NB4 (cell line): ENCODE measurements at regions not wholly inside any gene's neighbourhood (a gene's known extent, or its start where the extent isn't known, plus 50 kb on each side); places are given as distances from the start of the nearest gene placed in this dataset.

ENCODE experiments used
- MYC ChIP-seq: IDR thresholded peaks from 2 replicates; pipeline ENCODE4 v1.6.1; 2011; ENCODE audit warnings: low read depth, low read length
- POLR2A ChIP-seq: IDR thresholded peaks from 2 replicates; pipeline ENCODE4 v1.6.1; 2011; ENCODE audit warnings: mild to moderate bottlenecking; ENCODE audit not compliant: insufficient read length; ENCODE audit errors: extremely low read depth
- TF ChIP-seq, protein P1 (sequence below): IDR thresholded peaks from one replicate; pipeline ENCODE4 v1.5.1; 2012; ENCODE audit warnings: low read depth, low read length

DNA sequence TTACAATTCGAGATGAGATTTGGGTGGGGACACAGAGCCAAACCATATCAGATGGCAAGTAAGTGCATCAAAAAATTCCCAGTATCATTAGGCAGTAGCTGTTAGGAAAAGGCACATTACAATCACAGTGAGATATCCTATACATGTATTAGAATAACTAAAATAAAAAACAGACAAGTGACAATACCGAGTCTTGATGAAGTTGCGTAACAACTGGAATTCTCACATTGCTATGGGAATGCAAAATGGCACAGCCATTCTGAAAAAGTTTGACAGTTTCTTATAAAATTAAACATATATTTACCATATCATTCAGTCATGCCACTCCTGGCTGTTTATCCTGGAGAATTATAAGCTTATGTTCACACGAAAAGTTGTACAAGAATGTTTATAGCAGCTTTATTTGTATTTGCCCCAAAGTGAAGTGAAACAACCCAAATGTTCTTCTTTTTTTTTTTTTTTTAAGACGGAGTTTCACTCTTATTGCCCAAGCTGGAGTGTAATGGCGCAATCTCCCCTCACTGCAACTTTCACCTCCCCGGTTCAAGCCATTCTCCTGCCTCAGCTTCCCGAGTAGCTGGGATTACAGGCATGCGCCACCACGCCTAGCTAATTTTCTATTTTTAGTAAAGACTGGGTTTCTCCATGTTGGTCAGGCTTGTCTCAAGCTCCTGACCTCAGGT, 93.1 kb upstream of the TLE1 start:
- TF ChIP-seq, protein P1, sequence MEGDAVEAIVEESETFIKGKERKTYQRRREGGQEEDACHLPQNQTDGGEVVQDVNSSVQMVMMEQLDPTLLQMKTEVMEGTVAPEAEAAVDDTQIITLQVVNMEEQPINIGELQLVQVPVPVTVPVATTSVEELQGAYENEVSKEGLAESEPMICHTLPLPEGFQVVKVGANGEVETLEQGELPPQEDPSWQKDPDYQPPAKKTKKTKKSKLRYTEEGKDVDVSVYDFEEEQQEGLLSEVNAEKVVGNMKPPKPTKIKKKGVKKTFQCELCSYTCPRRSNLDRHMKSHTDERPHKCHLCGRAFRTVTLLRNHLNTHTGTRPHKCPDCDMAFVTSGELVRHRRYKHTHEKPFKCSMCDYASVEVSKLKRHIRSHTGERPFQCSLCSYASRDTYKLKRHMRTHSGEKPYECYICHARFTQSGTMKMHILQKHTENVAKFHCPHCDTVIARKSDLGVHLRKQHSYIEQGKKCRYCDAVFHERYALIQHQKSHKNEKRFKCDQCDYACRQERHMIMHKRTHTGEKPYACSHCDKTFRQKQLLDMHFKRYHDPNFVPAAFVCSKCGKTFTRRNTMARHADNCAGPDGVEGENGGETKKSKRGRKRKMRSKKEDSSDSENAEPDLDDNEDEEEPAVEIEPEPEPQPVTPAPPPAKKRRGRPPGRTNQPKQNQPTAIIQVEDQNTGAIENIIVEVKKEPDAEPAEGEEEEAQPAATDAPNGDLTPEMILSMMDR: no peak
- no peak for TF ChIP-seq POLR2A
- TF ChIP-seq MYC: no peak
